Ishikawa (cell line): ENCODE measurements at regions not wholly inside any gene's neighbourhood (a gene's known extent, or its start where the extent isn't known, plus 50 kb on each side); places are given as distances from the start of the nearest gene placed in this dataset.

Experiments used
- CEBPB ChIP-seq: IDR thresholded peaks from 2 replicates; pipeline ENCODE4 v1.6.1; 2012
- CREB1 ChIP-seq: IDR thresholded peaks from 2 replicates; pipeline ENCODE4 v1.6.1; 2012; ENCODE audit warnings: low read depth
- EP300 ChIP-seq: IDR thresholded peaks from 2 replicates; pipeline ENCODE4 v1.6.1; 2012; ENCODE audit warnings: borderline replicate concordance
- TEAD4 ChIP-seq: IDR thresholded peaks from 2 replicates; pipeline ENCODE4 v1.6.1; 2012
- TF ChIP-seq, protein P1 (sequence below): IDR thresholded peaks from 2 replicates; pipeline ENCODE4 v1.6.1; 2012

DNA sequence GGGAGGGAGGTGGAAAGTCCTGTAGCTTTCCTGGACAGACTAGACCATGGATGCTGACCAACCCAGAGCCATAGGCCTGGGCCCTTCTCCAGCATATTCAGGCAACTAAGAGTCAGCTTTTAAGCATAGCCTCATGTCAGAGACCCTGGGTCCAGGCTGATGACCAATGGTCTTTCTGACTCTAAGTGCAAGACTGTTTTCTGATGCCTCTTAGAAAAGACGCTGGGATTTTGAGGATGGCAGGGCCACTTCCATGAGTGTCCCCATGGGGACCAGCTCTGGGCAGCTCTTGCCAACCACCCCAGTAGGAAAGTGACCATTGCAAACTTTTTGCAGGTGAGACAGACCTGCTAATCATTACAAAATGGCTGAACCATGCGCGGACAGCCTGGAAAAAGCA is 135.6 kb upstream of the KL start:
- TF ChIP-seq, protein P1, sequence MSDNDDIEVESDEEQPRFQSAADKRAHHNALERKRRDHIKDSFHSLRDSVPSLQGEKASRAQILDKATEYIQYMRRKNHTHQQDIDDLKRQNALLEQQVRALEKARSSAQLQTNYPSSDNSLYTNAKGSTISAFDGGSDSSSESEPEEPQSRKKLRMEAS = no peak
- TF ChIP-seq CEBPB = no peak
- no peak for TF ChIP-seq CREB1
- TF ChIP-seq EP300 = no peak
- no peak for TF ChIP-seq TEAD4
